GM12865 (cell line): ENCODE measurements at regions not wholly inside any gene's neighbourhood (a gene's known extent, or its start where the extent isn't known, plus 50 kb on each side); places are given as distances from the start of the nearest gene placed in this dataset.
A peak's percentile ranks its signal among the peaks of the same experiment; 100 is the strongest.
"Not testable (repeated sequence)": the region's sequence is repeated elsewhere in the genome, so short reads cannot be mapped to it uniquely, and the experiment has no call there.

Experiments
- DNase-seq: peaks from one replicate; pipeline ENCODE4 v3.0.0; 2010; ENCODE audit warnings: low read depth
- H3K4me3 ChIP-seq: 2 replicates; pipeline ENCODE4 v1.5.1; 2011; ENCODE audit warnings: mild to moderate bottlenecking, low read depth, low read length, control low read depth
- CTCF ChIP-seq: IDR thresholded peaks from 2 replicates; pipeline ENCODE4 v1.5.1; 2011; ENCODE audit warnings: low read length, control low read depth, low read depth, inconsistent platforms; ENCODE audit not compliant: insufficient read depth; ENCODE audit errors: missing control alignments

GRCh38 chrX:19214311-19214710 lies 92.0 kb upstream of the ADGRG2 start:
- H3K4me3 ChIP-seq = no peak overlapping the region
- no peak for TF ChIP-seq CTCF
- no peak for DNase-seq

GRCh38 chrX:19225909-19226308 lies 103.6 kb upstream of the ADGRG2 start:
- no peak overlapping the region for H3K4me3 ChIP-seq
- DNase-seq = peak; percentile 60
- peak; percentile 23 for TF ChIP-seq CTCF

DNA sequence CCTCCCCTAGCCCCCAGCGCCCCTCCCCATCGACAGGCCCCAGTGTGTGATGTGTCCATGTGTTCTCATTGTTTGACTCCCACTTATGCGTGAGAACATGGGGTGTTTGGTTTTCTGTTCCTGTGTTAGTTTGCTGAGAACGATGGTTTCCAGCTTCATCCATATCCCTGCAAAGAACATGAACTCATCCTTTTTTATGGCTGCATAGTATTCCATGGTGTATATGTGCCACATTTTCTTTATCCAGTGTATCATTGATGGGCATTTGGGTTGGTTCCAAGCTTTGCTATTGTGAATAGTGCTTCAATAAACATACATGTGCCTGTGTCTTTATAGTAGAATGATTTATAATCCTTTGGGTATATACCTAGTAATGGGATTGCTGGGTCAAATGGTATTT lies 107.6 kb upstream of the ADGRG2 start:
- DNase-seq = not testable (repeated sequence)

DNA sequence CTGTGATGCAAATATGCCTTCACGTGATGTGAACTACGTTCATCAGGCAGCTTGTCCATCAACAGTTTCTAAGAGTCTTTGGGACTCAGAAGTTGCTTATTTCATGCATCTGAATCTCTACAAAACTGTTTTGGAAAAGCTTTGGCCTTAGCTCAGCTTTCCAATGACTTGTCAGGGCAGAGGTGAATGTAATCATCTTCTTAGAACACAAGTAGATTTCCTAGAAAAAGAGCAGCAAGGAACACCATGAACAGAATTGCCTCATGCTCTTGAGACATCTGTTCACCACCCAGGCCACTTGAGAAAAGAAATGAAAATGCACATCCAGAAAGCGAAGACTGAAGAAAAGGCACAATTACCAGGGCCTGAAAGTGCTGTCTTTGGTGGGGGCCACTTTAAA lies 105.8 kb upstream of the PDHA1 start:
- DNase-seq = no peak
- TF ChIP-seq CTCF = no peak
- no peak overlapping the region for H3K4me3 ChIP-seq

More for the DNA sequence above, 107.6 kb upstream of the ADGRG2 start:
- not testable (repeated sequence) for H3K4me3 ChIP-seq

- no peak overlapping the region for H3K4me3 ChIP-seq
- no peak for TF ChIP-seq CTCF
Measured at GRCh38 chrX:19243431-19243830, 100.3 kb upstream of the PDHA1 start.

GRCh38 chrX:19244921-19245320 lies 98.8 kb upstream of the PDHA1 start:
- H3K4me3 ChIP-seq, DNase-seq: not testable (repeated sequence)

More at GRCh38 chrX:19243431-19243830, 100.3 kb upstream of the PDHA1 start:
- no peak for DNase-seq

DNA sequence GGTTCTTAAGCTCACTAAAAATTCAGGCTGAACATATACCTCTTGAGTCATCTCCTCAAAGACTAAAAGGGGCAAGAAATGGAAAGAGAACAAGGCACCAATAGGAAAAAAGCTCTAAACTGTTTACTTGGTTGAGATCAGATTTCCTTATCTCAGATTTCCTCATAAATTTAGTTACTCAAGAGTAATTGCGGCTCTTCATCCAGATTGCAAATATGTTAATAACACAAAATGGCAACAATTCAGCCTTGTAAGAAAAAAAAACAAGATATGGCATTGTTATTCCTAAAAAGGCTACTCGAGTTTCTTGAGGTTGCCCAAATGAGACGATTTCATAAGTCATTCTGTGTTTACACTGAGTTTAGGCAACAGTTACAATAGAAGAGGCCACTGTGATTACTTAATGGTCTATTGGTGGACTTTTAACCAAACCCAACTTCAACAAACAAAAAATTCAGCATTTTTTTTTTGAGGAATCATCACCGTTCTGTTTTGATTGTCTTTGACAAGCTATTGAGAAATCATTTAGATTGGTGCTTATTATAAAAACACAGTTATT lies 97.9 kb upstream of the PDHA1 start:
- no peak for TF ChIP-seq CTCF
- no peak for DNase-seq

DNA sequence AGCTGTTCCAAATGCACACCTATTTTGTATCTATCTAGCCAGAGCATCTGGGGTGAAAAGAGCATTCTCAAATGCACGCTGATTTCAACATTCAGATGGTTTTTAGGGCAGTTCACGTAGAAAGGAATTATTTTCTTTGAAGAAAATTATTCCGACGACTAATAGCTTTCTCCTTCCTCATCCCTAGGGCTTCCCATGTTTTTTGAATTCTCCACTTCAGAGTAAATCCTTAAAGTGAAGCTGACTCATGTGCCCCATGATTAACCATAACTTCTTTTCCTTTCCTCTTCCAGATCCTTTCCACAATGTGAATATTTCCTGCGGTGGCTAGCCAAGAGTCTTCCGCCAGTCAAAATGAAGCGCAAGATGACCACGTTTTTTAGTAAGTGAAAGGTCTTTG lies 86.7 kb upstream of the PDHA1 start:
- no peak for TF ChIP-seq CTCF
- DNase-seq = no peak
- H3K4me3 ChIP-seq = no peak overlapping the region

More for the DNA sequence above, 97.9 kb upstream of the PDHA1 start:
- no peak overlapping the region for H3K4me3 ChIP-seq

DNA sequence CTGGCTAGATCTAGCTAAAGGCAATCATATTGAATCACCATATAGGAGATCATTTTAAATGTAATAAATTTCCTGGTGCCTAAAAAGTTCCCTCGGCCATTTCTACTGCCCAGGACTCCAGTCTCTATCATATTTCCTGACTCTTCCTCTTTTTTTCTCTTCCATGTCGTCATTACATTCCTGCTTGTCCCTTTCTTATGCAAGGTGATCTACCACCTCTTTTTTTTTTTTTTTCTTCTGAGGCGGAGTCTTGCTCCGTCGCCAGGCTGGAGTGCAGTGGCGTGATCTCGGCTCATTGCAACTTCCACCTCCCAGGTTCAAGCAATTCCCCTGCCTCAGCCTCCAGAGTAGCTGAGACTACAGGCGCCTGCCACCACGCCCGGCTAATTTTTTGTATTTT lies 82.7 kb upstream of the PDHA1 start:
- H3K4me3 ChIP-seq, DNase-seq: not testable (repeated sequence)
